AG04450 (cell line): ENCODE measurements at regions not wholly inside any gene's neighbourhood (a gene's known extent, or its start where the extent isn't known, plus 50 kb on each side); places are given as distances from the start of the nearest gene placed in this dataset.

ENCODE experiments used
- CTCF ChIA-PET: fragments of 300-600, 350-600 bp; formaldehyde crosslinking; extraction: SDS; loops from one replicate; lab custom pipeline; 2022; ENCODE audit warnings: antibody characterized with exemption, inconsistent platforms; lab: Charles Lee
- POLR2A ChIA-PET: fragments of 350-600 bp; formaldehyde crosslinking; extraction: SDS; loops from one replicate; lab custom pipeline; 2021; ENCODE audit warnings: antibody characterized with exemption, inconsistent platforms; lab: Yijun Ruan, JAX
- DNase-seq: peaks from one replicate; pipeline ENCODE4 v3.0.0-alpha.2; 2011; ENCODE audit warnings: low read depth, low spot score
- H3K27ac ChIP-seq: one replicate; pipeline ENCODE4 v1.5.1; 2012; ENCODE audit warnings: low read depth, low read length, control low read depth
- H3K27me3 ChIP-seq: one replicate; pipeline ENCODE4 v1.6.0; 2012; ENCODE audit warnings: low read length; ENCODE audit not compliant: control insufficient read depth, insufficient read depth
- H3K4me3 ChIP-seq: 2 replicates; pipeline ENCODE4 v1.5.1; 2011; ENCODE audit warnings: mild to moderate bottlenecking, low read depth, low read length, control low read depth
- H3K9me3 ChIP-seq: 2 replicates; pipeline ENCODE4 v1.5.1; 2012; ENCODE audit warnings: low read length; ENCODE audit not compliant: control insufficient read depth, insufficient read depth
- CTCF ChIP-seq: IDR thresholded peaks from 2 replicates; pipeline ENCODE4 v1.5.1; 2011; ENCODE audit warnings: low read depth, low read length, control low read depth, inconsistent platforms

- DNase-seq = no peak
- TF ChIP-seq CTCF = no peak
- Histone ChIP-seq H3K27me3 (peaks cover 48% of the 10 kb centered on the region), H3K27ac (no peak overlapping the region), H3K9me3 (no peaks in the 10 kb centered on the region), H3K4me3 (no peak overlapping the region)
- CTCF ChIA-PET = interaction anchor here (0.6 to 3.4 kb wide), 12 partner anchors 11 to 340 kb away, joined by 4 to 99 read pairs (median 16); no protein-coding TSS in a partner anchor
- POLR2A ChIA-PET = no interaction called here
Observed at GRCh38 chr1:101310506-101310905, 73.7 kb downstream of the S1PR1 start.

DNA sequence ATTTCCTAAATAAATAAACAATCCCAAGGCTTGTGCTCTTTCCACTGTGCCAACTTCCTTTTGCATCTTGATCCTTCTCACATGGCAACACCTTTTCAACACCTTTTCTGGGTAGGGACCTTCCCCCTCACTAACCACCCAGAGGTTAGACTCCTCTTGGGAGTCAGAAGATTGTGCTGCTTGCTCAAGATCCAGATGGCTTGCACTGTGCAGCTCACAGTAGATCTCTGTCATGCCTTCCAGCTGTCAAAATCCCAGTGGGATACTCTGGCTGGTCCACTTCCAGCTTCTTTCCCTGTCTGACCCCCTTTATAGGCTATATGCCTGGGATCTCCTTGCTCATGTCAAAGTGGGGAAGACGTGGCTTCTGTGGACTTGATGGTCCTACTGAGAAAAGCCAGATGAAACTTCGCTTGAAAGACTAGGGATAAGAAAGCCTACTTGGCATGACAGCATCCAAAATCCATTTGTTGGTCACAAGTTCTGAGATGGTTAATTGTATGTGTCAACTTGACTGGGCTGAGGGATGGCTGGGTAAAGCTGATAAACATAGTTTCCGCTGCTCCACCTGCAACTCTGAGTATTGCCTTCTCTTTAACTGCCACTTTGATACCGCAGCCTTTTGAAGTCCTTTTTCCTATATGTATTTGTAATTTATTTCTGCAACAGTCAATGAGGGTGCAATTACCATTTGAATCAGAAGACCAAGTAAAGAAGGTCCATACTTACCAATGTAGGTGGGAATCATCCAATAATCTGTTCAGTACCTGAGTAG, 74.5 kb downstream of the S1PR1 start:
- CTCF ChIA-PET = interaction anchor here (3.0 to 3.4 kb wide), 3 partner anchors 12 to 127 kb away, joined by 24 to 99 read pairs (median 66); no protein-coding TSS in a partner anchor

DNA sequence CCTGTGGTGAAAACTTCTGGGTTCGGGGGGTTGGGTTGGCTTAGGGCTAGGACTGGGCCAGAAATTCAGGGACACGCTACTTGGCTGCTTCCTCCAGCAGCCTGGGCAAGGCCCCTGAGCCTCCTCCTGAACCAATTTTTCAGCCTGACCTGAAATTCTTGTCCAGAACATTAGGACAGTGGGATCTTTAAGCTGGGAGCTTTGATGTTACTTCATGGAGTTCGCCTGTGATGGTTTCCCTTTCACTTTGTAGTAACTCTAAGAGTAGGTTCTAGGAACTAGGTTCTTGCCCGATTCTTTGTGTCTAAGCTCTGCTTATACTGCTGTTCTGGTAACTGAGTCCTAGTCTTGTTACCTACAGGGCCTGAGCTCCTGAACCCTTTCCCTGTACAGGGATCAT, 75.3 kb downstream of the S1PR1 start:
- peaks cover 51% of the 10 kb centered on the region for H3K27me3 ChIP-seq
- H3K27ac ChIP-seq = no peak overlapping the region
- POLR2A ChIA-PET = no interaction called here
- CTCF ChIA-PET = interaction anchor here (0.9 kb wide), 1 partner anchor 45 kb away, joined by 3 read pairs; no protein-coding TSS in a partner anchor
- H3K4me3 ChIP-seq = no peak overlapping the region
- H3K9me3 ChIP-seq = no peaks in the 10 kb centered on the region
- DNase-seq = no peak
- no peak for TF ChIP-seq CTCF

More for the DNA sequence above, 74.5 kb downstream of the S1PR1 start:
- POLR2A ChIA-PET = no interaction called here
- Histone ChIP-seq H3K27me3 (peaks cover 56% of the 10 kb centered on the region), H3K4me3 (no peak overlapping the region), H3K27ac (no peak overlapping the region), H3K9me3 (no peaks in the 10 kb centered on the region)
- no peak for DNase-seq
- no peak for TF ChIP-seq CTCF

- DNase-seq = no peak
- no peak for TF ChIP-seq CTCF
- H3K9me3 ChIP-seq = no peaks in the 10 kb centered on the region
- POLR2A ChIA-PET = no interaction called here
- no peak overlapping the region for H3K4me3 ChIP-seq
- no peak overlapping the region for H3K27ac ChIP-seq
- CTCF ChIA-PET = no interaction called here
- H3K27me3 ChIP-seq = peaks cover 50% of the 10 kb centered on the region
Observed at GRCh38 chr1:101313356-101313755, 76.5 kb downstream of the S1PR1 start.

DNA sequence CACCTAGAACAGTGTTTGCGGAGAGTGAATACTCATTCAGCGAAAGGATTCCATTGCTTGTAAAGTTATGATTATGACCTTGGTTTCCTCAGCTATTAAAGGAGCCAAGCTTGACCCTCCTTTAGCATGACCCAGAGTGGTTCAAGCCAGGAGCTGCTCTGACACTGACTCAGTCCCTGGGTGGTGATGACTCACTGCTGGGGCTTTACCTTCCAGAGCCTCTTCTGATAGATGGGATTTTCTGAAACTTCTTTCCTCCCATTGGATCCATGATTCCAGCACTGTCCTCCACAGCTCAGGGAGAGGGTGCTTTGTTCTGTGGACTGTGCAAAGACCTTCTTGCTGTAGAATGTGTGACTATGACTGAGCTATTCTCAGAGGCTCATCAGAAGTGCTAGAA, 77.4 kb downstream of the S1PR1 start:
- H3K27ac ChIP-seq = no peak overlapping the region
- H3K9me3 ChIP-seq = no peaks in the 10 kb centered on the region
- TF ChIP-seq CTCF = no peak
- H3K4me3 ChIP-seq = no peak overlapping the region
- ChIA-PET CTCF (interaction anchor here (1.0 to 1.9 kb wide), 3 partner anchors 31 to 124 kb away, joined by 3 to 11 read pairs (median 4); no protein-coding TSS in a partner anchor), POLR2A (no interaction called here)
- DNase-seq = no peak
- H3K27me3 ChIP-seq = peaks cover 50% of the 10 kb centered on the region
